ENCODE measurements at regions not wholly inside any gene's neighbourhood (a gene's known extent, or its start where the extent isn't known, plus 50 kb on each side); places are given as distances from the start of the nearest gene placed in this dataset.

DNA sequence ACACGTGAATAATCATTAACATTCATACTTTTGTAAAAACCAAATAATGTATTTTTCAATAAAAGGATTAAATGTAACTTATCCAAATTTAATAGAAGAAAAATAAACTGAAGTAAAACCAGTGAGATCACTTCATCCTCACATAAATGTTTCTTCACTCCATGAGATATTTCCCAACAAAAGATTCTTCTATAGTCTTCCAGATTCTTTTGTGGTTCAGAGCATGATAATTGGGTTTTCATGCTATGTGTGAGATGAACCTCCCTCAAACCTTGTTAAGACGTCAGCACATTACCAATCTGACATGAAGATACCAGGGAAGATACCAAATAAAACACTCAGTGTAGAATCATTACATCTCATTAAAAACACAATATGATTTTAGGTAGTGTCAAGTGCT is 62.9 kb upstream of the OXGR1 start:
- DNase-seq (ENCODE audit: low spot score): no peak

DNA sequence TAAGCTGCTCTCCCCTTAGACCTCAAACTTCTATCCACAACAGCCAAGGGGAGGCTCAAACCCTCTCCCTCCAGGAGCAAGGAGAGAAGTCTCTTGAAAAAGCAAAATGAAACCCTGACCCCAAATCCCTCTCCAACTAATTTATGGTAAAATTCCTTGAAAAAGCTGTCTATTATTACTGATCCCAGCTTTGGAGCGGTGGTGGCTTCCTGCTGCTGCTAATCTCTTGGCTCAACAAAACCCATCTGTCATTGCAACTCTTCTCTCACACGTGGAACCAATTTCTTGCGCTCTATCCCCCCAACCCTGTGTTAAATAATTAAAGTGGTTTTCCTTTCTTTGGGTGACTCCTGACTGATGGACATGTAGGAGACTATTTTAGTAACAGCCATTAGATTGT is 64.1 kb upstream of the OXGR1 start:
- DNase-seq (ENCODE audit: low spot score): no peak

- DNase-seq (ENCODE audit: low spot score): no peak
Observed at GRCh38 chr13:97058926-97059325, 64.7 kb upstream of the OXGR1 start.

GRCh38 chr13:97067017-97067895 is 73.0 kb upstream of the OXGR1 start:
- DNase-seq (ENCODE audit: low spot score): no peak

DNA sequence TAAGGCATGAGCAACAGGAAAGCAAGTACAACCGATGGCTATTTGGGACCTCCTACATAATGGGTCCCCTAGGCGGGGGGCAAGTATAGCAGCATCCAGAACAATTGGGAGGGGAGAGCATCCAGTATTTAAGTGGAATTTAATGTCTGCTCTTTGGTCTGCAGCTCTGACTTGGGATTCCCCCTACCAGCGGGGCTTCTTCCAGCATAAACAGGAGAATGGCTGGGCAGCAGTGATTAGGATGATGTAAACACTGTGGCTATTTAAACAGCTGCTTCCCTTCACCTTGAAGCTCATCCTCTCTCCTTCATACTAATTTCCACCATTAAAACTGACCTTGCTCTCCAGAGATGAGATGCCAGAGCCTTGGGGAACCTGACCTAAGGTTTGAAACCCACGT is 73.9 kb upstream of the OXGR1 start:
- no peak for DNase-seq (ENCODE audit: low spot score)

GRCh38 chr13:97069050-97069815 is 75.0 kb upstream of the OXGR1 start:
- no peak for DNase-seq (ENCODE audit: low spot score)

- no peak for DNase-seq (ENCODE audit: low spot score)
Observed at GRCh38 chr13:97072297-97072696, 78.0 kb upstream of the OXGR1 start.

DNA sequence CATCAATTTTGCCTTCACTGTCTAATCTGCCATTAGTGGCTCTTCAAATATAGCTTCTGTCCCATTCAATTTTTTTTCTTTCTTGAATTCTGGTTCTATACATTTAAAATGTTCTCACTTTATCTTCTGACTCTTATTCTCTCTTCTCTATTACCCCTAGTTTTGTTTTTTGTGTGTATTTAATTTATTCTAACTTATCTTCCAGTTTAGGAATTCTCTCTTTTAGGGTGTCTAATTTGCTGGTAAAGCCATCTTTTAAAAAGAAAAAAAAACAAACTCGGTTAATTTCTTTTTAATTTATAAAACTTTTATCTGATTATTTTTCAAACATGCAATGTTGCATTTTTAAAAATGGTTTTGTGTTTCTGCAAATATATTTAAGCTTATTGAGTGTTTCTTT is 80.3 kb upstream of the OXGR1 start:
- DNase-seq (ENCODE audit: low spot score): no peak

DNA sequence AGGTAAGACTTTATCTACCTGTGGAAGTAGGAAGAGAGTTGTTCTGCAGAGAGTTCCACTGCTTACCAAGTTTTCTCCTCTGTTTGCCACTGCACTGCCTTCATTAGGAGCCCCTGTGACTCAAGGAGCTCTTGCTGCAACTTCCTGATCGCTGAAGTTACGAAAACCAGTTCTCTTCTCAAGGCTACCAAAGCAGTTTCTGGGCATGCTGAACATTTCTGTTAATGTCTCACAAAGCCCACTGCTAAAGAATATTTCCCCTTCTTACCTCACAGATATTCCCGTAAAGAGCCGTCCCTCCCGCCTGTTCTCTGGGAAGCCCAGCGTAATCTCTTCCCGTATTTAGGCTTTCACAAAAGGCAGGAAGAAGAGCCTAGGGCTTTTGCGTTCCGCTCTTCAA is 82.6 kb upstream of the OXGR1 start:
- DNase-seq (ENCODE audit: low spot score): no peak

GRCh38 chr13:97077341-97077740 is 83.1 kb upstream of the OXGR1 start:
- DNase-seq (ENCODE audit: low spot score): no peak

- DNase-seq (ENCODE audit: low spot score): no peak
Observed at GRCh38 chr13:97079726-97080125, 85.5 kb upstream of the OXGR1 start.

GRCh38 chr13:97082461-97083207 is 88.4 kb upstream of the OXGR1 start:
- no peak for DNase-seq (ENCODE audit: low spot score)

DNA sequence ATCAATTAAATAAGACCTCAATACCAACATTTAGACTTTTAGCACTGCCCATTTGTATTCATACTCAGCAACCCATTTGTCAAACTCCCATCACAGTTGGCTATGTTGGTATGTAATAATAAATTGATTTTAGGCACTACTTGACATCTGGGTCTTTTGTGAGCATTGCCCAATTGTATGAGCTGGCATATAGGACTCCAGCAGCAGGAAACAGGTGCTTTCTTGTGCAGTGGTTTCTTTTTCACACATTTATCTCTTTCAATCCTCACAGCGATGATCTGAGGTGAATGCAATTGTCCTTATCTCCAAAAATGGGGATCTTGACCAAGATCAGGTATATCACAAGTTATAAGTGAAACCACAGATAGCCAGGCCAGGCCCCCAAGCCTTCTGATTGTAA is 96.9 kb upstream of the OXGR1 start:
- no peak for DNase-seq (ENCODE audit: low spot score)

DNA sequence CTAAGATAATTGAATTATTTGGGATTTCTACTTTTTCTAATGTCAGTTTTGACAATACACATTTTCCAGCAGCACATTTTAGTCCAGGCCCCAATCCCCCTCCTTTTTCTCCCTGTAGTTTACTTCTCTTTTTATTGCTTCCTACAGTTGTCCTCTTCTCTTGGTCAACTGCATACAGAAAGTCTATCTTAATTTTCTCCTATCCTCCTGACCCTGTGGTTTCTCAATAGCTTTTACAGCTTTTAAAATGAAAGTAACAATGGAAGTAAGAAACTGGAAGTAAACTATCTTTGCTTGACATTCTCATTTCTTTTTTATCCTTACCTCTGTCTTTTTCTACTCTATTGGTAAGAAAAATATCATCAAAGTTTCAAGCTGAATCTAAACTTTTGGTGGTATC is 106.5 kb upstream of the OXGR1 start:
- no peak for DNase-seq (ENCODE audit: low spot score)

GRCh38 chr13:97101912-97102708 is 107.8 kb upstream of the OXGR1 start:
- no peak for DNase-seq (ENCODE audit: low spot score)

DNA sequence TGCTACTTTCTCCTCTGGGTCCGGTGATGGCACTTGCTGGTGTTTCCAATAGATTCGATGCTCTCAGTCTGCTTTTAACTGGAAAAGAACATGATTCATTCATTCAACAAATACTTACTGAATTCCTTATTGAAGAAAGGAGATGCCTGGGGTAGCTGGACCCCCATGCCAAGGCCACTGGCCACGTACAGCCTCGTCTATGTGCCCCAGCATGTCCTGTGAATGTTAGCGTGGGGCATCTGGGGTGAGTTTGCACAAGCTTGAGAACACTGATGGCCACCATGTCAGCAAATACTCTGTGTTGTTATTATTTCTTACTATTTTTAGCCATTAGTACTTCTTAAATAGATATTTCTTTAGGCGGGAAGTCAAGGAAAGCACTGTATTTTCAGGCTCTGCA is 112.0 kb upstream of the OXGR1 start:
- DNase-seq (ENCODE audit: low spot score): no peak

- DNase-seq (ENCODE audit: low spot score): no peak
Observed at GRCh38 chr13:97107815-97108529, 113.7 kb upstream of the OXGR1 start.

- DNase-seq (ENCODE audit: low spot score): no peak
Observed at GRCh38 chr13:97108530-97108900, 113.6 kb upstream of the MBNL2 start.

DNA sequence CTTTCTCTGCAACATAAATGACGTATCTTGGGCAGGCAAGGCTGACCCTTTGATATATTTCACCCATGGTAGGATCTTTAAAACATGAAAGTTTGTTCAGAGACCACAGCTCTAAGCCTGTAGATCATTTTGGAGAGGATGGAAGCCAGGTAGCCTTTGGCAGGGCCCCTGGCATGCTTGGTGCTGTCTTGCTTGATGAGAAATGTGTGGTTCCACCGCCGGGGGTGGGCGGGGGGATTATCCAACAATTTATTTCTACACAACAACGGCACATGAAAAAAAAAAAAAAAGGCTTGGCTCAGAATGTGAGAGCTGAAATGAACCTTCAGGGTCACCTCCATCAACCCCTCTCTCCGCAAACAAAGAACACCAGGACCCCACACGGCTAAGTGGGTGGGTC is 112.9 kb upstream of the MBNL2 start:
- no peak for DNase-seq (ENCODE audit: low spot score)

- DNase-seq (ENCODE audit: low spot score): peak; percentile 83
Observed at GRCh38 chr13:97109841-97110492, 112.2 kb upstream of the MBNL2 start.

GRCh38 chr13:97110936-97111335 is 111.2 kb upstream of the MBNL2 start:
- DNase-seq (ENCODE audit: low spot score): no peak

Measured in CD4-positive, alpha-beta T cell treated with Interleukin-2 at 100 ng/mL for 4 hours (primary cell).